NCI-H446 treated with DMSO at 0.1 percent for 48 hours (cell line): ENCODE measurements at regions not wholly inside any gene's neighbourhood (a gene's known extent, or its start where the extent isn't known, plus 50 kb on each side); places are given as distances from the start of the nearest gene placed in this dataset.
"Not testable (repeated sequence)": the region's sequence is repeated elsewhere in the genome, so short reads cannot be mapped to it uniquely, and the experiment has no call there.

Experiments used
- DNase-seq: peaks from one replicate; lab custom pipeline; 2025; lab: John Stamatoyannopoulos, UW

DNA sequence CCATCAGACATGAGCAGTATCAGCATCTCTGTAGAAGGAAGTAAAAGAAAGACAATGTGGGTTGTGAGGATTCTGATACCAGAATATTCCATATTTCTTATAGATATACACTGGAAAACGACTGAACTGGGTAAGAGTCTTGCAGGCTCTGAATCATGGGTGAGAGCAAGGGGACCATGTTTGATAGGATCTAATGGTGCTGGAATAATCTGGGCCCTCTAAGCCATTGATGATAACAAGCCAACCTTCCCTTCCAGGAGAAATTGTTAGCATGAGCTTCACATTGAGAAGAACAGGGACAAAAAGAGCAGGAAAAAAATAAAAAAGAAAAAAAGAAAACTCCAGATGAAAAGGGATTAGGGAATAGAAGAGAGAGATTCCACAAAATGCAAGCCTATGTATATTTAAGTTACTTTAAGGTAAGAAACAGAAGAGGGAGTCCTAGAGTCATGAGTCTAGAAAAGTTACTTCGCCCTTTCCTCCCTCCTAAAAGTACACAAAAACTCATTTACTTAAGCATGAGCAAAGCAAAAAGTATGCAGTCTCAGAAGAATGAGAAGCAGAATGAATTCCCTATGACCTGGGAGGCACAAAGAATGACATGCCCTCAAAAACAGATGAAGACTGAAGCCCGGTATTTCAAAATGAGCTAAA lies 181.9 kb downstream of the TMEM26 start:
- DNase-seq = no peak

DNA sequence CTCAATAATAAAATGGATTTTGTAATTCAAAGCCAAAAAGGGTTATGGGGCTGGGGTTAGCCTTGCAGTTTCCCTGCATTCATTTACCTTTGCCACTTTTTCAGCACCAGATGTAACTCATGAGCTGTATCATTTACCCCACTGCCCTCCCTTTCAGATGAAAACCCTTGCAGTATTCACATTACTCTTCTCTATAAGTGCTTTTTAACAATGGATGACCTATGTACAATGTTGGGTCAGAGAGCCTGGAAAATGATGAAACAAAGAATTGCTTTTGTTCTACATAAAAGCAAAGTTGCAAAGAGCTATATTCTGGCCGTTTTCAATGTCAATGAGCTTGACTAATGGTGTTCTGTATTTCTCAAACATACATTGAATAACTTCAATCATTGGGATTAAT lies 189.7 kb downstream of the TMEM26 start:
- DNase-seq = no peak

DNA sequence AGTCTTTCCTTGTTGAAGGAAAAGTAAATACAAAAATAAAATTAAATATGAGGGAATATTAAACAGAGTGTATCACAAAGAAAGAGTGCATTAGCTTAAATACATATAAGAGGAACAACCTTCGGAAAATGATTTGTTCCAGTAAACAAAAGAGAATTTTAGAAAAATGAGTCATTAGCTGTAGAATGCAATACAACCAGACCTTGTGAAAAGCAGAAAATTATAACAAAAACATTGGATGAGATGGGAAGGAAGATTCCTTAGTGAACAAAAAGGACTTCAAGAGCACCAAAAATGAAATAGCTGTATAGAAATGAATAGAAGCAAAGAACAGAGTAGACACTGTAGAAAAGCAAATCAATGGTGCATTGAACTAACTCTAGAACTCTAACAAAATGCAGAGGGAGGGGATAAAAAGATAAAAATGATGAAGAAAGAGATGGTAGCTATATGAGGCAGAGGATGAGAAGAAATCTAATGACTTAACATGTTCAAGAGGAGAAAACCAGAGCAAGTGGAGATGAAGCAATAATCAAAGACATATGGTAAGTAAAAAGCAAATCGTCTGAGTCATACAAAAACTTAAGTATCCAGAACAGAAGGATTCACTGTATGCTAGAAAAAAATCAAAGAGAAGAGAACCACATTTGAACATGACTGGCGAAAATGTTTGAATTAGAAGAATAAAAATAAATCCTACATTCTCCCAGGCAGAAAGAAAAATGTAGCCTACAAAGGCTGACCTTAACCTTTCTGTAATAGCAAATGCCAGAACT lies 190.5 kb downstream of the TMEM26 start:
- DNase-seq = no peak

DNA sequence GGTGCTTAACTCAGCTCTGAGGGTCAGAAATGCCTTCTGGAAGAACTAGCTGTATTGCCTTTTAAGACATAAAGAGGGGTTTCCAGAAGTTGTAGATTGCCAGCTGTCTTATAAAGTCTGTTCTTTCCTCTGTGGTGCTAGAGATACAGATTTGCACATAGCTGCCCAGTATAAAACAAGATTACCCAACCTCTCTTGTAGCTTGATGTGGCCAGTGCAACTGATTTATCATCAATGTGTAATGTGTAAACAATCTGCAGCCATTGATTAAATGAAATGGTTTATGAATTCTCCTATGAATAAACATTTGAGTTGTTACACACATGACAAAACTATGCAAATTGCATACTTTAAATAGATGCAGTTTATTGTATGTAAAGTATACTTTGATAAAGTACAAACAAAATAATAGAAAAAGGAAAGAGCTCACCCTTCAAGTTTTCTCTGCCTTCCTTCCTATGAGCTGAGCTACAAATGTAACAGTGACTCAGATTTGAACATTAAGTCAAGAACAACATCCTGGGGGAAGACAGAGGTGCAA lies 195.2 kb downstream of the TMEM26 start:
- no peak for DNase-seq

DNA sequence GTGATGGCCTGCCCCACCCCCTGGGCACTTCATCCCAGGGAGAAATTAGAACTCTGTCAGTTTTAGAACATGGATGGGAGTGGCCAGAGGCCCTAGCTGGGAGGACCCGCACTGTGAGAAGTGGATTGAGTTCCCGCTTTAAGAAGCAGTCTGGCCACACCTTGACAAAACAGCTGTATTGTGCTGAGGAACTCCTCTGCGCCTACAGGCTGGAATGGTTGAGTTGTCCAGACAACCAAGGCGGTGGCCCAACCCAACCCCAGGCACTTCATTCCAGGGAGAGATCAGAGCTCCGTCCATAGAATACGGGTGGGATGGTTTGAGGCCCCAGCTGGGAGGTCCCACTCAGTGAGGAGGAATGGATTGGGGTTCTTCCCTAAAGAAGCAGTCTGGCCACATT lies 196.0 kb downstream of the TMEM26 start:
- no peak for DNase-seq

DNA sequence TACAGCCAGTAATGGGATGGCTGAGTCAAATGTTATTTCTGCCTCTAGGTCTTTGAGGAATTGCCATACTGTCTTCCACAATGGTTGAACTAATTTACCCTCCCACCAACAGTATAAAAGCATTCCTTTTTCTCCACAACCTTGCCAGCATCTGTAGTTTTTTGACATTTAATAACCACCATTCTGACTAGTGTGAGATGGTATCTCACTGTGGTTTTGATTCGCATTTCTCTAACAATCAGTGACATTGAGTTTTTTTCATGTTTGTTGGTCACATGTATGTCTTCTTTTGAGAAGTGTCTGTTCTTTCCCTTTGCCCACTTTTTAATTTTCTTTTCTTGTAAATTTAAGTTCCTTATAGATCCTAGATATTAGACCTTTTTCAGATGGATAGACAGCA lies 200.9 kb downstream of the TMEM26 start:
- not testable (repeated sequence) for DNase-seq

DNA sequence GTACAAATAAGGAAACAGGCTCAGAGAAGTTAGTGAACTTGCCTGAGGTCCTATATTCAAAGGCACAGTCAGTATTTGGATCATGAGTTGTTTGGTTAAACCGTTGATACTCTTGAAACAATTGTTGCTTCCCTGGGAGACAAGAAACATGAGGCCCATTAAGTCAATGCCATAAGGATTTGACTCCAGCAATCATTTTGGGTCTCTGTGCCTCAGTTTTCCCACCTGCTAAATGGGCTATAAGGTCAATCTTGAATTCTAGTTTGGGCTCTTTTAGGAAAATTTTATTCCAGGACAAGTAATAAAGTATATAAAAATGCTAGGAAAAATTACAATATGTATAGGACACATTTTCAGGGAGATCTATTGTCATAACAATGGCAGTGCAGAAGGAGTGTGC lies 202.1 kb downstream of the TMEM26 start:
- DNase-seq = no peak

DNA sequence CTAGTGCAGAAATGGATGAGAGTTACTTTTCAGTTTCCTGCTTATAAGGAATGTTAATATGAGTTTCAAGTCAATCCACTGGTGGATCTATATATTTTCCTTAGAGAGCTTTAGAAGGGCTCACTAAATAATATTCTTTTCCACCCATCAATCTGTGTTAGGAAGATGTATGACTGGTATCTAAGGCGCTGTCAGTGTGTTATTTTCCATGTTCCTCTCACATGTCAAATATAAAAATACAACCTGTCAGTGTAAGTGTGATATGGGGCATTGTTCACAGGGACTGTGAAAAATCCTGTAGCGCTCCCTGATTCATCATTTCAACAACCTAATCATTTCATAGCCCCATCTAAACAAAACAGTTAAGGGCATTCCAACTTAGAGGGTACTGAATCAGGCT lies 203.1 kb downstream of the TMEM26 start:
- DNase-seq = no peak

DNA sequence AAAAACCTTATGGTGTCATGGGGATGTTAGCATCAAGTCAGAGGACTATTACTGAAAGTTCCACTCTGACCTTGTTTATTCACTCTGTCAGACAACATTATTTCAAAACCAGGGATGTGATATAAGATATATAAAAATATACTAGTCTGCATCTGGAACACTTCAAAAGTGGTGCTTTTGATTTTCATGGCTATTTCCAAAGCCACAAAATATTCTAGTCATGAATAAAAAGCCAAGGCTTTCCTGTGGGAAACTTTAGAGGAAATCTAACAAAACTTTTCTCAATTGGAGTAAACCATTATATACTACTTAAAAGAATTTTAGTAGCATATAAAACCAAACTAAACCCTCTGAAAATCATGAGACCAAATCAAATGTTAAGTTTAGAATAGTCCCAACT lies 205.2 kb downstream of the TMEM26 start:
- no peak for DNase-seq

DNA sequence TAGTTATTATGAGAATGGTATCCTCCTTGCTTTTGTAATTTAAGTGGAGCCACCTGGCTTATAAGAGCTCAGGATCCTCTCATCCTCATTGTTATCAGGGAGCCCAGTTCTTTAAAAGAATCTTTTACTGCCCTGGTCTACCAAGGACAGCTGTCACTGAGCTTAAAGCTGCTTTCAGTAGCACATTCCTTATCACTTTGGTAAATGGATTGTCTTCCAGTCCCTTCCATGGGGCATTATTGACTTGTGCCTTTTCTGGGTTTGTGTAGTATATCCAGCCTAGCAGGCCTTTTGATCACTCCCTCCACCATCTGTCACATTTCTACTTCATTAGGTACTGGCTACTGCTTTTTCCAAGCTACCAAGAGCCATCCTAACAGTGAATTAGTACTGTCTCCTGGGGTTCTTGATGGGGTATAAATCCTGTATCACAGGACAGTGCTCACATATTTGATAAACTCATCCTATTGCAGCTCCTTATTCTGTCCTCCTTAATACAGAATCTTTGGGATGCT lies 208.9 kb downstream of the TMEM26 start:
- DNase-seq = peak; percentile 65

DNA sequence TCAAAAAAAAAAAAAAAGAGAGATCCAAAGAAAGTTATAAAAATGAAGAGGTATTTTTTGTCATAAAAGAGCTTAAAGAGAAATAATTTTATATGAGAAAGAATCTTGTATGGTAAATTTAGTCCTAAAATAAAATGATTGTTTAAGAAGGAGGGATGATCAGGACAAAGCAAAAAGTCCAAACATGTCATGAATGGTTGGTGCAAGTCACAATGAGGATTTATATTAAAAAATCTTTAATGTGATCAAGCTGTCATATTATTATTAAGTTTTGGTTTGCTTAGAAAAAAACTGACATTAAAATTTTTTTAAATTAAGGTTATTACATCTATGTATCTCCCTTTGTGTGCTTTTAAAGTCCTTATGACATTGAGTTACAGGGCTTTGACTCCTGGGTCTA lies 220.4 kb downstream of the TMEM26 start:
- DNase-seq = no peak

DNA sequence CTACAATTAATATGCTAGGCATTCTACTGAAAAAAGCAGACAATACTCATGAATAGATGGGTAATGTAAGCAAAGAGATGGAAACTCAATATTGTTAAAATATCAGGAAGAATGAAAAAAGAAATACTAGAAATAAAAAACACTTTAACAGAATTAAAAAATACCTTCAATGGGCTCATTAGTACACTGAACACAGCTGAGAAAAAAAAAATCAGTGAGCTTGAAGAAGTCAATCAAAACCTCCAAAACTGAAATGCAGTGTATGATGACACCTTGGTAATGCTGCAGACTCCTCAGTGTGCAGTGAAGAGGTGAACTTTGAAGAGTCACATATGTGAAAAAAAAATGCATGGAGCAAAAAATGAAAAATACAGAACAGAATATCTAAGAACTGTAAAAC lies 227.2 kb downstream of the TMEM26 start:
- DNase-seq = no peak

DNA sequence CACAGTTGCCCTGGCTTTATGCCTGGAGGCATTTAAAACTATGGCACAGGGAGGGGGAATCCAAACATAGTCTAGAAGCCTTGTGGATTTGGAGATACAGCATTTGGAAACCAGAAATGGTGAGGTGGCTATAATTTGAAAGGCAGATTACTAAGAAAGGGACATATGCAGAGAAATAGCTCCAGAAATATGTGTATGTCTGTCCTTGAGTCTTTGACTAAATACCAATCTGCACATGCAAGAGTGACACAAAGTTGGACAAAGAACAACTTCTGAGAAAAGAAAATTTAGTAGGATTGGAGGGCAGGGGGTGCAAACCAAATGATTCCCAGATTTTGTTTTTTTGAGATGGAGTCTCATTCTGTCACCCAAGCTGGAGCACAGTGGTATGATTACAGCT lies 229.6 kb downstream of the TMEM26 start:
- DNase-seq = no peak

DNA sequence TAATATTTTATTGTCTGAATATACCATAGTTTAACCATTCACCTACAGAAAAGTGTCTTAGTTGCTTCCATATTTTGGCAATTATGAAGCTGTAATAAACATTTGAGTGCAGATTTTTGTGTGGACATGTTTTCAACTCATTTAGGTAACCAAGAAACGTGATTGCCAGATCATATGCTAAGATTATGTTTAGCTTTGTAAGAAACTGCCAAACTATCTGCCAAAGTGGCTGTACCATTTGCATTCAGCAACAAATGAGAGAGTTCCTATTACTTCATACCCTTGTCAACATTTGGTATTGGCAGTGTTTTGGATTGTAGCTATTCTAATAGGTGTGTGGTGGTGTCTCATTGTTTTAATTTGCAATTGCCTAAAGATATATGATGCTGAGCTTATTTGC lies 233.5 kb downstream of the TMEM26 start:
- no peak for DNase-seq

DNA sequence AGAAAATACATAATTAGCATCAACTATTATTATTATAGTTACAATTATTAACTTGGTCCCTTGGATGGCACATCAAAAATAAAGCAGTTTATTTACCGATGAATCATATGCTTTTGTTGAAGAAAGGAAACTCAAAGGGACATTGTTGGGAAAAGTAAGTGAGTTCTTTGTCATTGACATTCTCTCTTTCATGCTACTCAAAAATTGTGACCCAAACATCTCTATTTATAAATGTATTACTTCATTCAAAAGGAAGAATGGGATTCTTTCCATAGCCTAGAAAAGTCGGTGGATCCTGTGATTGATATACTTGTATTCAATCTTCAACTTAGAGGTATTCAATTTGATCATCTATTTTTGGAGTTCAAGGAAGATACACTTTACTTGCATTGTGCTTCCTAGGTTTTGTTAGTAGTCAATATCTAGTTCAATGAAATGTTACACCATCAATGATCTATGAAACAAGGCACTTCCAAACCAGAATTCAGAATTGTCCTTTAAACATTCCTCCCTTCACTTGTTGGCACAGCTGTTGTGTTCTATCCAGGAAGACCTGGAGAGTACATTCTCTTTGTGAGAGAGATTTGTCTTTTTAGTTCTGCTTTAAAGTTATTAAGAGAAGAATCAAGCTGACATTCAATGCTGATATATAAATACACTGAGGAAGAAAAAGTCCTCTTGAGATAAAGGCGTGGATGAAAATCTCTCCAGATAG lies 235.2 kb downstream of the TMEM26 start:
- DNase-seq = no peak

DNA sequence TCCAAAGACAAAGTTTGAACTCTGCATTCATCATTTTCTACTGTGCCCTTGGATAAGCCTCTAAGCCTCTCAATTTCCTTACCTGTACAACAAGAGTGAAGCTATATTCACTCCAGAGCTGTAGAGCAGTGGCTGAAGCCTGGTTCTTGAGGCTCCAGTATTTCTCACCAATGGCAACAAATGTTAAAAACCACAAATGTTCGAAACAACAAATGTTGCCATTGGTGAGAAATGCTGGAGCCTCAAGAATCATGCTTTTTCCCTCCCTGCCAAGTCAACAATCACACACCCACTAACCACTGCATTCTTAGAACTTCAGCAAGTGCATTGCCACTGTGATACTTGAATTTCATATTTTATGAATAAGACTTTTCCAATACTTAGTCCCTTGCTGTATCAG lies 237.9 kb downstream of the TMEM26 start:
- DNase-seq = no peak

DNA sequence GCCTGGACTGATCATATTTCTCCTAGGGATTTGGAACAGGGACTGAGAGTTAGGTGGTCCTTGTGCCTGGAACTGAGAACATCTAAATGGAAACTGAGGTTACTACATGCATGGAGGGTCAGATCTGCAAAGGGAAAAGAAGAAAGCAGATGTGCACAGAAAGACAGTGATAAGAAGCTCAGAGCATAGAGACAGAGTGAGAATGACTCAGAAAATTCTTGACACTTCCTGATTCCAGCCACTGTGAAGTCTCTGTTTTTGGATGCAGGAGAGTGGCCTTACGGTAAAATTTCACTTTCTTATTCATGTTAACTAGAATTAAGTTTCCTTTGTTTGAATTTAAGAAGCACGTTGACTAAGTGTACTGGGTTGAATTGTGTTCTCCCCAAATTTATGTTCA lies 241.7 kb downstream of the TMEM26 start:
- DNase-seq = no peak

DNA sequence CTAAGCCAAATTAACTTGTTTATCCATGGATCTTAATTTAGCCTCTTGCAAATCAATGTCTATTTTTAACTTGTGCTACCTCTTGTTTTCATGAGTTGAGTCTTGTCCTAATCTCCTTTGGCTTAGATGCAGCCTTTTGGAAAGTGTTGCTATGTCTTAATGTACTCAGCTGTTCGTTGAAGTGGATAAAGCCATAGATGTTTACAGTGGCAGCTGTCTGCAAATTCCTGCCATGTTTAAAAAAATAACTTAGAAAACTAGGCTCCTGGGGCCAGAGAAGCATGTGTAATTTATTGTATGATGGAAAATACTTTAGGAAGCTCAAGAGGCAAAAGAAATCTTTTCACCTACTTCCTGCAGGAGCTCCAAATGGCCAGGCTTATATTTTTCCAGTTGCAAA lies 253.1 kb upstream of the RHOBTB1 start:
- peak; percentile 54 for DNase-seq

DNA sequence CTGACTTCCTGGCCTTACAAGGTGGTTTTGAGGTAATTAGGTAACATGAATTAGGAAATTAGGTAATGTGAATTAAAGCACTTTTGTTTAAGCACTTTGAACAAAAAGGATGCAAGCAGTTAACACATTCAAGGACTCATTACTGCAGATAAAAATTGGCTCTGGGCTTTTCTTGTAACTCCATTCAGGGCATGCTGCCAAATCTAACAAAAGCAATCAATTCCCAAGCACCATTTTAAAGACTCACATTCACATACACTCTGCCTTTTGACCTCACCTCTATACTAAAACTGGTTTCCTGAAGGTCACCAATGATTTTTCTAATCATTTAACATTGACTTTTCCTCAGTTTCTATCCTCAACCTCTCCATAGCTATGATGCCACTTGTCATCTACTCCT lies 251.2 kb upstream of the RHOBTB1 start:
- DNase-seq = no peak

DNA sequence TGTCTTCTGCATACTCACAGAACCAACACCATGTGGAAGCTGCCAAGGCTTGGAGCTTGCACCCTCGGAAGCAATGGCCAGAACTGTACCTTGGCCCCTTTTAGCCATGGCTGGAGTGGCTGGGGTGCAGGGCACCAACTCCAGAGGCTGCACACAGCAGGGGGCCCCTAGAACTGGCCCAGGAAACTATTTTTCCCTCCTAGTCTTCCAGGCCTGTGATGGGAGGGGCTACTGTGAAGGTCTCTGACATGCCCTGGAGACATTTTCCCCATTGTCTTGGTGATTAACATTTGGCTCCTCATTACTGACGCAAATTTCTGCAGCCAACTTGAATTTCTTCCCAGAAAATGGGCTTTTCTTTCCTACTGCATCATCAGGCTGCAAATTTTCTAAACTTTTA lies 248.6 kb upstream of the RHOBTB1 start:
- DNase-seq = not testable (repeated sequence)

DNA sequence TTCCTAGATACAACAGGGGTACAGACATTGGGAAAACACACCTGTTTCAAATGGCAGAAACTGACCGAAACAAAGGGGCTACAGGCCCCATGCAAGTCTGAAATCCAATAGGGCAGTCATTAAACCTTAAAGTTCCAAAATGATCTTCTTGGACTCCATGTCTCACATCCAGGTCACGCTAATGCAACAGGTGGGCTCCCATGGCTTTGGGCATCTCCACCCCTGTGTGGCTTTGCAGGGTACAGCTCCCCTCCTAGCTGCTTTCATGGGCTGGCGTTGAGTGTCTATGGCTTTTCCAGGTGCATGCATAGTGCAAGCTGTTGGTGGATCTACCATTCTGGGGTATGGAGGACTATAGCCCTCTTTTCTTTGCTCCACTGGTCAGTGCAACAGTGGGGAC lies 248.1 kb upstream of the RHOBTB1 start:
- DNase-seq = no peak

DNA sequence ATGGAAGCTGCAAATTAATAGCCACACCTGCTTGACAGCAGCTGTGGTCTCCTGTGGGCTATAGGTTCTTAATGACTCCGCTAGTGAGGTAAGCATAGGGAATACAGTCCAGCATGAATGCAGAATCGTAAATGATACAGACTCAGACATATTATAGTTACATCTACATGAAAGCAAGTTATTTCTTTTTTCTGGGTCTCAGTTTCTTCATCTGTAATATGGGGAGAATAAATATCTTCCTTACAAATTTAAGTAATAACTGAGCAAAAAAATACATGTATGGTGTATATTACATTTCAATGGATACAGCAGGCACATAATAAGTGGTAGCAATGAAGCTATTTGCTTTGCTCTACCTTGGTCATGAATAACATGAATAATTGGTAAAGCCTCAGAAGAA lies 245.9 kb upstream of the RHOBTB1 start:
- no peak for DNase-seq

DNA sequence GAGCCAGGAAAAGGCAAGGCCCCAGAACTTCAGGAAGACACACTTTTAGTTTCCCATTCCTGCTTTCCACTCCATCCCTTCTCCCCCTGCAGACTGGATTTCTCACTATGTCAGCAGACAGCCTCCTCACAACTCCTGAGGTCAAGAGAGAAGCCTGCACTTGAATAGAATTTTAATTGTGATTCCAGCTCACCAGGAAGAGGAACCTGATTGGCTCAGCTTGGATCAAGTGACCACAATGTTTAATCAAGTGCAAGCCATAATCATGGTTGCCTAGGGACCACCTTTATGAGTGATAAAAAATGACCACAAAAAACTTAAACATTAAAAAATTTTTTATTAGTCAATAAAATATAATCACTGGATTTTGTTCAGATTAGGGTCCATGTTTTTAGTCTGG lies 244.7 kb upstream of the RHOBTB1 start:
- no peak for DNase-seq
